GM23338 (cell line): ENCODE measurements at regions not wholly inside any gene's neighbourhood (a gene's known extent, or its start where the extent isn't known, plus 50 kb on each side); places are given as distances from the start of the nearest gene placed in this dataset.

Source experiments
- ATAC-seq: fragments of 200-7000 bp; cut with Tn5 transposase; 3 replicates; pipeline ENCODE4 v1.9.1; 2020
- DNase-seq: peaks from one replicate; pipeline ENCODE4 v3.0.0-alpha.2; 2015; ENCODE audit warnings: low spot score
- H2AFZ ChIP-seq: fragments of 200-600 bp; sonication (generic); 2 replicates; pipeline ENCODE4 v1.8.0; 2016; ENCODE audit warnings: antibody characterized with exemption, mild to moderate bottlenecking, moderate library complexity
- H3F3A ChIP-seq: fragments of 200-600 bp; sonication (generic); replicated peaks from 2 replicates; pipeline ENCODE4 v1.8.0; 2017; ENCODE audit warnings: antibody characterized with exemption, mixed run types, low read depth
- H3K27ac ChIP-seq: fragments of 200-600 bp; sonication (generic); 2 replicates; pipeline ENCODE4 v1.6.1; 2016; ENCODE audit warnings: low read depth
- H3K27me3 ChIP-seq: fragments of 200-600 bp; sonication (generic); 2 replicates; pipeline ENCODE4 v1.8.0; 2016; ENCODE audit warnings: mild to moderate bottlenecking, mixed run types, moderate library complexity; ENCODE audit not compliant: insufficient read depth
- H3K36me3 ChIP-seq: fragments of 200-600 bp; sonication (generic); 2 replicates; pipeline ENCODE4 v1.8.0; 2016; ENCODE audit warnings: mild to moderate bottlenecking; ENCODE audit not compliant: insufficient read depth
- H3K4me1 ChIP-seq: fragments of 200-600 bp; sonication (generic); 2 replicates; pipeline ENCODE4 v1.8.0; 2016; ENCODE audit warnings: mild to moderate bottlenecking, moderate library complexity; ENCODE audit not compliant: insufficient read depth
- H3K4me2 ChIP-seq: fragments of 200-600 bp; sonication (generic); 2 replicates; pipeline ENCODE4 v1.7.1; 2017; ENCODE audit warnings: mixed run types
- H3K4me3 ChIP-seq: fragments of 200-600 bp; sonication (generic); 2 replicates; pipeline ENCODE4 v1.6.1; 2016; ENCODE audit warnings: mixed run types
- H3K79me2 ChIP-seq: fragments of 200-600 bp; sonication (generic); replicated peaks from 2 replicates; pipeline ENCODE4 v1.8.0; 2017; ENCODE audit warnings: mild to moderate bottlenecking; ENCODE audit not compliant: insufficient read depth
- H3K9me2 ChIP-seq: fragments of 200-600 bp; sonication (generic); 2 replicates; pipeline ENCODE4 v1.8.0; 2017; ENCODE audit not compliant: insufficient read depth
- H4K20me1 ChIP-seq: fragments of 200-600 bp; sonication (generic); replicated peaks from 2 replicates; pipeline ENCODE4 v1.8.0; 2017; ENCODE audit warnings: mild to moderate bottlenecking; ENCODE audit not compliant: insufficient read depth
- H3K27ac Mint-ChIP-seq: 2 replicates; pipeline ENCODE4 v1.8.0; 2020; ENCODE audit warnings: inconsistent platforms, mild to moderate bottlenecking, moderate library complexity, mixed read lengths
- H3K27me3 Mint-ChIP-seq: 3 replicates; pipeline ENCODE4 v1.8.0; 2022; ENCODE audit warnings: low read depth, mild to moderate bottlenecking, moderate library complexity, mixed read lengths, inconsistent platforms; ENCODE audit not compliant: insufficient read depth, poor library complexity
- H3K36me3 Mint-ChIP-seq: 3 replicates; pipeline ENCODE4 v1.8.0; 2021; ENCODE audit warnings: low read depth, mild to moderate bottlenecking, inconsistent platforms, moderate library complexity, mixed read lengths
- H3K4me1 Mint-ChIP-seq: 3 replicates; pipeline ENCODE4 v1.8.0; 2020; ENCODE audit warnings: mild to moderate bottlenecking, inconsistent platforms, mixed read lengths
- H3K4me3 Mint-ChIP-seq: 3 replicates; pipeline ENCODE4 v1.8.0; 2021; ENCODE audit warnings: moderate library complexity, mild to moderate bottlenecking, inconsistent platforms, mixed read lengths
- H3K9me3 Mint-ChIP-seq: 3 replicates; pipeline ENCODE4 v1.8.0; 2020; ENCODE audit warnings: moderate library complexity, mild to moderate bottlenecking, inconsistent platforms, mixed read lengths
- CREB1 ChIP-seq: fragments of 250-450 bp; sonication (Bioruptor Pico); IDR thresholded peaks from 2 replicates; pipeline ENCODE4 v1.5.0; 2020; ENCODE audit warnings: low read depth, mild to moderate bottlenecking, moderate library complexity
- EZH2 ChIP-seq: fragments of 200-600 bp; sonication (generic); IDR thresholded peaks from one replicate; pipeline ENCODE4 v1.8.0; 2017; ENCODE audit warnings: antibody characterized with exemption, mild to moderate bottlenecking, low read depth; ENCODE audit not compliant: unreplicated experiment
- EZH2phosphoT487 ChIP-seq: fragments of 200-600 bp; sonication (generic); IDR thresholded peaks from one replicate; pipeline ENCODE4 v1.8.1; 2018; ENCODE audit warnings: antibody characterized with exemption; ENCODE audit not compliant: unreplicated experiment
- JUNB ChIP-seq: IDR thresholded peaks from one replicate; pipeline ENCODE4 v1.6.1; 2016; ENCODE audit warnings: antibody characterized with exemption; ENCODE audit not compliant: unreplicated experiment
- NANOG ChIP-seq: IDR thresholded peaks from 2 replicates; pipeline ENCODE4 v1.6.1; 2016; ENCODE audit warnings: antibody characterized with exemption, borderline replicate concordance
- POLR2AphosphoS5 ChIP-seq: IDR thresholded peaks from 2 replicates; pipeline ENCODE4 v1.6.1; 2016; ENCODE audit warnings: antibody characterized with exemption, low read depth
- STAT1 ChIP-seq: IDR thresholded peaks from one replicate; pipeline ENCODE4 v1.6.1; 2016; ENCODE audit warnings: antibody characterized with exemption; ENCODE audit not compliant: unreplicated experiment
- ZNF114 ChIP-seq: fragments of 250-450 bp; sonication (Bioruptor Pico); IDR thresholded peaks from 2 replicates; pipeline ENCODE4 v1.5.0; 2020; ENCODE audit warnings: mild to moderate bottlenecking, moderate library complexity
- ZNF331 ChIP-seq: fragments of 250-450 bp; sonication (Bioruptor Pico); IDR thresholded peaks from 2 replicates; pipeline ENCODE4 v1.5.0; 2020; ENCODE audit warnings: low read depth, mild to moderate bottlenecking, moderate library complexity
- TF ChIP-seq, protein P1 (sequence below): fragments of 250-450 bp; sonication (Bioruptor Pico); IDR thresholded peaks from 2 replicates; pipeline ENCODE4 v1.5.0; 2020; ENCODE audit warnings: mild to moderate bottlenecking, moderate library complexity
- TF ChIP-seq, protein P2 (sequence below): IDR thresholded peaks from one replicate; pipeline ENCODE4 v1.6.1; 2018; ENCODE audit warnings: antibody characterized with exemption; ENCODE audit not compliant: unreplicated experiment
- TF ChIP-seq, protein P3 (sequence below), 2 experiments: fragments of 200-600 bp in 1 of 2; sonication (generic) in 1 of 2; conservative IDR thresholded peaks; 2 replicates each; pipeline versions ENCODE4 v1.5.1 to v1.6.1; 2016 to 2017; ENCODE audit warnings: antibody characterized with exemption in 2 of 2, low read depth in 2 of 2, mild to moderate bottlenecking in 2 of 2, moderate library complexity in 1 of 2
- TF ChIP-seq, protein P4 (sequence below): IDR thresholded peaks from 2 replicates; pipeline ENCODE4 v1.6.1; 2016; ENCODE audit warnings: antibody characterized with exemption

DNA sequence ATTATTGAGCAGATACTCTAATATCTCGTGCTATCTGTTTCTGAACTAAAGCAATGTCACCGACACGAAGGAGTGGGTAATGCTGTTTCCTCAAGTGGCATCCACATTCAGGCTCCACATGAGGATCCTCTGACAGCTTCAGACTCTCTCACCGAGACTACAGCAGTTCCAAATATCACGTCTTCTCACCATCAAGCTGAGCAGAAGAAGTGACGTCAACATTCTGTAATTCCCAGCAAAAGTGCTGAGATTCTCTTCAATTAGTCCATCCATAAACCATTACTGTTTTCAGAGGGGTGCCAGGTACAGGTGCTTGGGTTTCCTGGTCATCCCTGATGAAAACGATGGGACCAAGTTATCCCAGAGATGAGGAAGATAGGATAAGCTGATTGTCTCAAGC is 110.0 kb upstream of the DACH1 start:
- Histone ChIP-seq H3K4me1 (0 out of 2 replicates have a peak, but pooled peaks cover 3% of the 10 kb centered on the region), H4K20me1 (no peaks in the 10 kb centered on the region), H3K4me2 (no peak overlapping the region), H3F3A (no peaks in the 10 kb centered on the region), H3K4me3 (no peak overlapping the region), H3K79me2 (no peaks in the 10 kb centered on the region), H3K27ac (no peak overlapping the region), H3K9me2 (0 out of 2 replicates have a peak, but pooled peaks cover 3% of the 10 kb centered on the region), H3K36me3 (no peaks in the 10 kb centered on the region), H3K27me3 (no peaks in the 10 kb centered on the region), H2AFZ (no peak overlapping the region)
- Mint-ChIP-seq H3K27me3 (no peaks in the 10 kb centered on the region), H3K4me3 (no peak overlapping the region), H3K4me1 (peaks cover 7% of the 10 kb centered on the region; the same call in 2 of the 3 replicates), H3K36me3 (no peaks in the 10 kb centered on the region), H3K27ac (no peak overlapping the region), H3K9me3 (peaks cover 3% of the 10 kb centered on the region; the same call in 1 of the 3 replicates)
- TF ChIP-seq EZH2phosphoT487 (no peak), EZH2 (no peak), JUNB (no peak), ZNF114 (CRISPR knock-in tag) (no peak), POLR2AphosphoS5 (no peak), STAT1 (no peak), NANOG (no peak), CREB1 (no peak), ZNF331 (CRISPR knock-in tag) (no peak)
- TF ChIP-seq, protein P1, sequence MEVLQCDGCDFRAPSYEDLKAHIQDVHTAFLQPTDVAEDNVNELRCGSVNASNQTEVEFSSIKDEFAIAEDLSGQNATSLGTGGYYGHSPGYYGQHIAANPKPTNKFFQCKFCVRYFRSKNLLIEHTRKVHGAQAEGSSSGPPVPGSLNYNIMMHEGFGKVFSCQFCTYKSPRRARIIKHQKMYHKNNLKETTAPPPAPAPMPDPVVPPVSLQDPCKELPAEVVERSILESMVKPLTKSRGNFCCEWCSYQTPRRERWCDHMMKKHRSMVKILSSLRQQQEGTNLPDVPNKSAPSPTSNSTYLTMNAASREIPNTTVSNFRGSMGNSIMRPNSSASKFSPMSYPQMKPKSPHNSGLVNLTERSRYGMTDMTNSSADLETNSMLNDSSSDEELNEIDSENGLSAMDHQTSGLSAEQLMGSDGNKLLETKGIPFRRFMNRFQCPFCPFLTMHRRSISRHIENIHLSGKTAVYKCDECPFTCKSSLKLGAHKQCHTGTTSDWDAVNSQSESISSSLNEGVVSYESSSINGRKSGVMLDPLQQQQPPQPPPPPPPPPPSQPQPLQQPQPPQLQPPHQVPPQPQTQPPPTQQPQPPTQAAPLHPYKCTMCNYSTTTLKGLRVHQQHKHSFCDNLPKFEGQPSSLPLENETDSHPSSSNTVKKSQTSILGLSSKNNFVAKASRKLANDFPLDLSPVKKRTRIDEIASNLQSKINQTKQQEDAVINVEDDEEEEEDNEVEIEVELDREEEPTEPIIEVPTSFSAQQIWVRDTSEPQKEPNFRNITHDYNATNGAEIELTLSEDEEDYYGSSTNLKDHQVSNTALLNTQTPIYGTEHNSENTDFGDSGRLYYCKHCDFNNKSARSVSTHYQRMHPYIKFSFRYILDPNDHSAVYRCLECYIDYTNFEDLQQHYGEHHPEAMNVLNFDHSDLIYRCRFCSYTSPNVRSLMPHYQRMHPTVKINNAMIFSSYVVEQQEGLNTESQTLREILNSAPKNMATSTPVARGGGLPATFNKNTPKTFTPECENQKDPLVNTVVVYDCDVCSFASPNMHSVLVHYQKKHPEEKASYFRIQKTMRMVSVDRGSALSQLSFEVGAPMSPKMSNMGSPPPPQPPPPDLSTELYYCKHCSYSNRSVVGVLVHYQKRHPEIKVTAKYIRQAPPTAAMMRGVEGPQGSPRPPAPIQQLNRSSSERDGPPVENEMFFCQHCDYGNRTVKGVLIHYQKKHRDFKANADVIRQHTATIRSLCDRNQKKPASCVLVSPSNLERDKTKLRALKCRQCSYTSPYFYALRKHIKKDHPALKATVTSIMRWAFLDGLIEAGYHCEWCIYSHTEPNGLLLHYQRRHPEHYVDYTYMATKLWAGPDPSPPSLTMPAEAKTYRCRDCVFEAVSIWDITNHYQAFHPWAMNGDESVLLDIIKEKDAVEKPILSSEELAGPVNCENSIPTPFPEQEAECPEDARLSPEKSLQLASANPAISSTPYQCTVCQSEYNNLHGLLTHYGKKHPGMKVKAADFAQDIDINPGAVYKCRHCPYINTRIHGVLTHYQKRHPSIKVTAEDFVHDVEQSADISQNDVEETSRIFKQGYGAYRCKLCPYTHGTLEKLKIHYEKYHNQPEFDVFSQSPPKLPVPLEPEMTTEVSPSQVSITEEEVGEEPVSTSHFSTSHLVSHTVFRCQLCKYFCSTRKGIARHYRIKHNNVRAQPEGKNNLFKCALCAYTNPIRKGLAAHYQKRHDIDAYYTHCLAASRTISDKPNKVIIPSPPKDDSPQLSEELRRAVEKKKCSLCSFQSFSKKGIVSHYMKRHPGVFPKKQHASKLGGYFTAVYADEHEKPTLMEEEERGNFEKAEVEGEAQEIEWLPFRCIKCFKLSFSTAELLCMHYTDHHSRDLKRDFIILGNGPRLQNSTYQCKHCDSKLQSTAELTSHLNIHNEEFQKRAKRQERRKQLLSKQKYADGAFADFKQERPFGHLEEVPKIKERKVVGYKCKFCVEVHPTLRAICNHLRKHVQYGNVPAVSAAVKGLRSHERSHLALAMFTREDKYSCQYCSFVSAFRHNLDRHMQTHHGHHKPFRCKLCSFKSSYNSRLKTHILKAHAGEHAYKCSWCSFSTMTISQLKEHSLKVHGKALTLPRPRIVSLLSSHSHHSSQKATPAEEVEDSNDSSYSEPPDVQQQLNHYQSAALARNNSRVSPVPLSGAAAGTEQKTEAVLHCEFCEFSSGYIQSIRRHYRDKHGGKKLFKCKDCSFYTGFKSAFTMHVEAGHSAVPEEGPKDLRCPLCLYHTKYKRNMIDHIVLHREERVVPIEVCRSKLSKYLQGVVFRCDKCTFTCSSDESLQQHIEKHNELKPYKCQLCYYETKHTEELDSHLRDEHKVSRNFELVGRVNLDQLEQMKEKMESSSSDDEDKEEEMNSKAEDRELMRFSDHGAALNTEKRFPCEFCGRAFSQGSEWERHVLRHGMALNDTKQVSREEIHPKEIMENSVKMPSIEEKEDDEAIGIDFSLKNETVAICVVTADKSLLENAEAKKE (CRISPR knock-in tag), result no peak
- TF ChIP-seq, protein P2, sequence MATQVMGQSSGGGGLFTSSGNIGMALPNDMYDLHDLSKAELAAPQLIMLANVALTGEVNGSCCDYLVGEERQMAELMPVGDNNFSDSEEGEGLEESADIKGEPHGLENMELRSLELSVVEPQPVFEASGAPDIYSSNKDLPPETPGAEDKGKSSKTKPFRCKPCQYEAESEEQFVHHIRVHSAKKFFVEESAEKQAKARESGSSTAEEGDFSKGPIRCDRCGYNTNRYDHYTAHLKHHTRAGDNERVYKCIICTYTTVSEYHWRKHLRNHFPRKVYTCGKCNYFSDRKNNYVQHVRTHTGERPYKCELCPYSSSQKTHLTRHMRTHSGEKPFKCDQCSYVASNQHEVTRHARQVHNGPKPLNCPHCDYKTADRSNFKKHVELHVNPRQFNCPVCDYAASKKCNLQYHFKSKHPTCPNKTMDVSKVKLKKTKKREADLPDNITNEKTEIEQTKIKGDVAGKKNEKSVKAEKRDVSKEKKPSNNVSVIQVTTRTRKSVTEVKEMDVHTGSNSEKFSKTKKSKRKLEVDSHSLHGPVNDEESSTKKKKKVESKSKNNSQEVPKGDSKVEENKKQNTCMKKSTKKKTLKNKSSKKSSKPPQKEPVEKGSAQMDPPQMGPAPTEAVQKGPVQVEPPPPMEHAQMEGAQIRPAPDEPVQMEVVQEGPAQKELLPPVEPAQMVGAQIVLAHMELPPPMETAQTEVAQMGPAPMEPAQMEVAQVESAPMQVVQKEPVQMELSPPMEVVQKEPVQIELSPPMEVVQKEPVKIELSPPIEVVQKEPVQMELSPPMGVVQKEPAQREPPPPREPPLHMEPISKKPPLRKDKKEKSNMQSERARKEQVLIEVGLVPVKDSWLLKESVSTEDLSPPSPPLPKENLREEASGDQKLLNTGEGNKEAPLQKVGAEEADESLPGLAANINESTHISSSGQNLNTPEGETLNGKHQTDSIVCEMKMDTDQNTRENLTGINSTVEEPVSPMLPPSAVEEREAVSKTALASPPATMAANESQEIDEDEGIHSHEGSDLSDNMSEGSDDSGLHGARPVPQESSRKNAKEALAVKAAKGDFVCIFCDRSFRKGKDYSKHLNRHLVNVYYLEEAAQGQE, result no peak
- TF ChIP-seq, protein P3, sequence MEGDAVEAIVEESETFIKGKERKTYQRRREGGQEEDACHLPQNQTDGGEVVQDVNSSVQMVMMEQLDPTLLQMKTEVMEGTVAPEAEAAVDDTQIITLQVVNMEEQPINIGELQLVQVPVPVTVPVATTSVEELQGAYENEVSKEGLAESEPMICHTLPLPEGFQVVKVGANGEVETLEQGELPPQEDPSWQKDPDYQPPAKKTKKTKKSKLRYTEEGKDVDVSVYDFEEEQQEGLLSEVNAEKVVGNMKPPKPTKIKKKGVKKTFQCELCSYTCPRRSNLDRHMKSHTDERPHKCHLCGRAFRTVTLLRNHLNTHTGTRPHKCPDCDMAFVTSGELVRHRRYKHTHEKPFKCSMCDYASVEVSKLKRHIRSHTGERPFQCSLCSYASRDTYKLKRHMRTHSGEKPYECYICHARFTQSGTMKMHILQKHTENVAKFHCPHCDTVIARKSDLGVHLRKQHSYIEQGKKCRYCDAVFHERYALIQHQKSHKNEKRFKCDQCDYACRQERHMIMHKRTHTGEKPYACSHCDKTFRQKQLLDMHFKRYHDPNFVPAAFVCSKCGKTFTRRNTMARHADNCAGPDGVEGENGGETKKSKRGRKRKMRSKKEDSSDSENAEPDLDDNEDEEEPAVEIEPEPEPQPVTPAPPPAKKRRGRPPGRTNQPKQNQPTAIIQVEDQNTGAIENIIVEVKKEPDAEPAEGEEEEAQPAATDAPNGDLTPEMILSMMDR (conservative IDR thresholded peaks at IDR 0.05; ENCODE audit: low read depth in 2 of 2), result no peak
- TF ChIP-seq, protein P4, sequence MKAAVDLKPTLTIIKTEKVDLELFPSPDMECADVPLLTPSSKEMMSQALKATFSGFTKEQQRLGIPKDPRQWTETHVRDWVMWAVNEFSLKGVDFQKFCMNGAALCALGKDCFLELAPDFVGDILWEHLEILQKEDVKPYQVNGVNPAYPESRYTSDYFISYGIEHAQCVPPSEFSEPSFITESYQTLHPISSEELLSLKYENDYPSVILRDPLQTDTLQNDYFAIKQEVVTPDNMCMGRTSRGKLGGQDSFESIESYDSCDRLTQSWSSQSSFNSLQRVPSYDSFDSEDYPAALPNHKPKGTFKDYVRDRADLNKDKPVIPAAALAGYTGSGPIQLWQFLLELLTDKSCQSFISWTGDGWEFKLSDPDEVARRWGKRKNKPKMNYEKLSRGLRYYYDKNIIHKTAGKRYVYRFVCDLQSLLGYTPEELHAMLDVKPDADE, result no peak
- DNase-seq (no peak), ATAC-seq (no peak)
